ENCODE measurements at regions not wholly inside any gene's neighbourhood (a gene's known extent, or its start where the extent isn't known, plus 50 kb on each side); places are given as distances from the start of the nearest gene placed in this dataset.

- DNase-seq (ENCODE audit: low read depth): no peak
Measured at GRCh38 chr5:24376210-24376609, 268.6 kb downstream of the CDH10 start.

GRCh38 chr5:24376616-24377015 is 268.2 kb downstream of the CDH10 start:
- DNase-seq (ENCODE audit: low read depth): no peak

- DNase-seq (ENCODE audit: low read depth): no peak
Measured at GRCh38 chr5:24381861-24382489, 262.8 kb downstream of the CDH10 start.

- DNase-seq (ENCODE audit: low read depth): no peak
Measured at GRCh38 chr5:24385070-24385469, 259.7 kb downstream of the CDH10 start.

- DNase-seq (ENCODE audit: low read depth): no peak
Measured at GRCh38 chr5:24385617-24386016, 259.2 kb downstream of the CDH10 start.

GRCh38 chr5:24388448-24388847 is 256.3 kb downstream of the CDH10 start:
- no peak for DNase-seq (ENCODE audit: low read depth)

- DNase-seq (ENCODE audit: low read depth): no peak
Measured at GRCh38 chr5:24389968-24390367, 254.8 kb downstream of the CDH10 start.

- no peak for DNase-seq (ENCODE audit: low read depth)
Measured at GRCh38 chr5:24391816-24392215, 253.0 kb downstream of the CDH10 start.

- DNase-seq (ENCODE audit: low read depth): no peak
Measured at GRCh38 chr5:24397601-24398000, 247.2 kb downstream of the CDH10 start.

GRCh38 chr5:24401773-24402172 is 243.0 kb downstream of the CDH10 start:
- DNase-seq (ENCODE audit: low read depth): no peak

- DNase-seq (ENCODE audit: low read depth): no peak
Measured at GRCh38 chr5:24407466-24407865, 237.3 kb downstream of the CDH10 start.

GRCh38 chr5:24428345-24428744 is 216.4 kb downstream of the CDH10 start:
- DNase-seq (ENCODE audit: low read depth): no peak

GRCh38 chr5:24433555-24433954 is 211.2 kb downstream of the CDH10 start:
- no peak for DNase-seq (ENCODE audit: low read depth)
